ENCODE measurements at regions not wholly inside any gene's neighbourhood (a gene's known extent, or its start where the extent isn't known, plus 50 kb on each side); places are given as distances from the start of the nearest gene placed in this dataset.

DNA sequence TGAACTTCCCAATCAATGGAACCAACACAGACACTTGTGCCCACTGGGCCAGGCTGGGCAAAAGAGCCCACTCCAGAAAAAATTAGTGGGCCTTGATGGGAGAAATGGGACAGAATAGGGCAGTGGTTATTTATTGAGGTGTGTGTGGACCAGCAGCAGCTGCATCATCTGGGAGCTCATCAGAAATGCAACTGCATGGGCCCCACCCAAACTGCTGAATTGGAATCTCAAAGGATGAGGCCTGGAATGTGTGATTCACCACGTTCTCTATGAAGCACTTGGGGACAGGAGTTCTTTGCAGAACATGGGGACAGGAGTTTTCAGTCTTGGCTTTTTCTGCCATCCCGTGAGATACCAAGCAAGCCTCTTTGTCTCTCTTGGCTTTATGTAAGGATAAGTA, 255.6 kb upstream of the PLET1 start:
- TF ChIP-seq POLR2AphosphoS5 (IDR thresholded peaks at IDR 0.05) (no peak), POLR2A (IDR thresholded peaks at IDR 0.05) (no peak)
- TF ChIP-seq, protein P1, sequence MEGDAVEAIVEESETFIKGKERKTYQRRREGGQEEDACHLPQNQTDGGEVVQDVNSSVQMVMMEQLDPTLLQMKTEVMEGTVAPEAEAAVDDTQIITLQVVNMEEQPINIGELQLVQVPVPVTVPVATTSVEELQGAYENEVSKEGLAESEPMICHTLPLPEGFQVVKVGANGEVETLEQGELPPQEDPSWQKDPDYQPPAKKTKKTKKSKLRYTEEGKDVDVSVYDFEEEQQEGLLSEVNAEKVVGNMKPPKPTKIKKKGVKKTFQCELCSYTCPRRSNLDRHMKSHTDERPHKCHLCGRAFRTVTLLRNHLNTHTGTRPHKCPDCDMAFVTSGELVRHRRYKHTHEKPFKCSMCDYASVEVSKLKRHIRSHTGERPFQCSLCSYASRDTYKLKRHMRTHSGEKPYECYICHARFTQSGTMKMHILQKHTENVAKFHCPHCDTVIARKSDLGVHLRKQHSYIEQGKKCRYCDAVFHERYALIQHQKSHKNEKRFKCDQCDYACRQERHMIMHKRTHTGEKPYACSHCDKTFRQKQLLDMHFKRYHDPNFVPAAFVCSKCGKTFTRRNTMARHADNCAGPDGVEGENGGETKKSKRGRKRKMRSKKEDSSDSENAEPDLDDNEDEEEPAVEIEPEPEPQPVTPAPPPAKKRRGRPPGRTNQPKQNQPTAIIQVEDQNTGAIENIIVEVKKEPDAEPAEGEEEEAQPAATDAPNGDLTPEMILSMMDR (IDR thresholded peaks at IDR 0.05), result no peak

All from breast epithelium (tissue), 3 donors.